Activated CD8-positive, alpha-beta memory T cell treated with anti-CD3 and anti-CD28 coated beads, Interleukin-2, amount 10 ng/mL, durations not matched to agents 7 days and 5 days (primary cell): ENCODE measurements at regions not wholly inside any gene's neighbourhood (a gene's known extent, or its start where the extent isn't known, plus 50 kb on each side); places are given as distances from the start of the nearest gene placed in this dataset.
"Not testable (repeated sequence)": the region's sequence is repeated elsewhere in the genome, so short reads cannot be mapped to it uniquely, and the experiment has no call there.

Experiments used
- ATAC-seq: fragments of 150-1000 bp; cut with Tn5 transposase; one replicate; pipeline ENCODE4 v1.10.0; 2021; ENCODE audit warnings: moderate library complexity
- CTCF ChIA-PET: fragments of 350-600 bp; sonication (Branson Sonifier 250); formaldehyde crosslinking; loops from one replicate; lab custom pipeline; 2021; ENCODE audit warnings: antibody characterized with exemption; lab: Charles Lee
- DNase-seq: peaks from one replicate; pipeline ENCODE4 v3.0.0-alpha.2; 2020
- H3K27ac Mint-ChIP-seq: one replicate; pipeline ENCODE4 v1.8.0; 2021; ENCODE audit warnings: mild to moderate bottlenecking, mixed read lengths
- H3K27me3 Mint-ChIP-seq: one replicate; pipeline ENCODE4 v1.8.0; 2021; ENCODE audit warnings: mixed read lengths
- H3K36me3 Mint-ChIP-seq: one replicate; pipeline ENCODE4 v1.8.0; 2021; ENCODE audit warnings: mild to moderate bottlenecking, mixed read lengths
- H3K4me1 Mint-ChIP-seq: one replicate; pipeline ENCODE4 v1.8.0; 2021; ENCODE audit warnings: mixed read lengths
- H3K4me3 Mint-ChIP-seq: one replicate; pipeline ENCODE4 v1.8.0; 2021; ENCODE audit warnings: mild to moderate bottlenecking, moderate library complexity, mixed read lengths
- H3K9me3 Mint-ChIP-seq: one replicate; pipeline ENCODE4 v1.8.0; 2022; ENCODE audit warnings: low read depth, mixed read lengths

DNA sequence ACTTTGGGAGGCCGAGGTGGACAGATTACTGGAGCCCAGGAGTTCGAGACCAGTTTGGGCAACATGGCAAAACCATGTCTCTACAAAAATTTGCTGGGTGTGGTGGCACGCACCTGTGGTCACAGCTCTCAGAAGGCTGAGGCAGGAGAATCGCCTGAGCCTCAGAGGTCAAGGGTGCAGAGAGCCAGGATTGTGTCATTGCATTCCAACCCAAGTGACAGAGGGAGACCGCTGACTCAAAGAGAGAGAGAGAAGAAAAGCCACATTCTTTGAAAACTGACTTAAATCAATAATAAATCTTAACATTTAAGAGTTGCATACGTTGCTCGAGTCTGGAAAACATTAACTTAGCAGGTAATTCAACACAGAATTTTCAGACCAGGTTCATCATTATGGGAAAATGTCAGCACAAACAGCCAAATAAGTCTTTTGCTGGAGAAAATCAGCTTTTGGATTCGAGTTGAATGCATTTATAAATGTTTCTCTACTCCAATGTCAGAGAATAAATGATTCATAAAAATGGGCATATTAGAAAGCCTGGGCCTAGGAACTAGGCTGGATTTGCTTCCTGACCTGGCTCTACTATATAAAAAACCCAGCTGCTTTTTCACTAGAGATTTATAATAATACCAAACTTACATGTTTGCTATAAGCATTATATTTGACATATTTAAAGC lies 68.3 kb upstream of the RBPJ start:
- Mint-ChIP-seq H3K36me3 (no peaks in the 10 kb centered on the region), H3K27me3 (peaks cover 4% of the 10 kb centered on the region), H3K9me3 (no peaks in the 10 kb centered on the region), H3K4me1 (peaks cover 16% of the 10 kb centered on the region), H3K4me3 (no peak overlapping the region), H3K27ac (no peak overlapping the region)
- DNase-seq, result peak; percentile 54
- CTCF ChIA-PET, result interaction anchor here (0.7 to 1.4 kb wide), 3 partner anchors 20 to 265 kb away, joined by 3 to 4 read pairs (median 4); no protein-coding TSS in a partner anchor
- ATAC-seq, result peak; percentile 55

DNA sequence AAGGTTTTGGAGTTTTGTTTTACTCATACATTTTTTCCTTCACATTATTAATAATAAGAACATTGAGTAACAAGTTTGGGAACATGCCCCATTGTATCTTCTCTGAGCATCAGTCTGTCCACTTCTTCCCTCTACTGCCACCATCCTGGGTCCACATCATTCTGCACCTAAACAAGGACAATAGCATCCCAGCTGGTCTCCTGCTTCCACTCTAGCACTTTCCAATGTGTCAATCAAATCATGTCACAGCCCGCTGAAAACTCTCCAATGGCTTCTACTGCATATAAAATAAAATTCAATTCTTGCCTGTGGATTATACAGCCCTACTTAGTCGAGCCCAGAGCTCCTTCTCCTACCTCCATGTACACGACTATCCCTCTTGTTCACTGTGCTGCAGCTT lies 66.8 kb upstream of the RBPJ start:
- DNase-seq, result no peak
- Mint-ChIP-seq H3K27me3 (peaks cover 4% of the 10 kb centered on the region), H3K4me3 (no peak overlapping the region), H3K4me1 (peaks cover 16% of the 10 kb centered on the region), H3K36me3 (no peaks in the 10 kb centered on the region), H3K27ac (no peak overlapping the region), H3K9me3 (no peaks in the 10 kb centered on the region)
- CTCF ChIA-PET, result no interaction called here
- ATAC-seq, result no peak

DNA sequence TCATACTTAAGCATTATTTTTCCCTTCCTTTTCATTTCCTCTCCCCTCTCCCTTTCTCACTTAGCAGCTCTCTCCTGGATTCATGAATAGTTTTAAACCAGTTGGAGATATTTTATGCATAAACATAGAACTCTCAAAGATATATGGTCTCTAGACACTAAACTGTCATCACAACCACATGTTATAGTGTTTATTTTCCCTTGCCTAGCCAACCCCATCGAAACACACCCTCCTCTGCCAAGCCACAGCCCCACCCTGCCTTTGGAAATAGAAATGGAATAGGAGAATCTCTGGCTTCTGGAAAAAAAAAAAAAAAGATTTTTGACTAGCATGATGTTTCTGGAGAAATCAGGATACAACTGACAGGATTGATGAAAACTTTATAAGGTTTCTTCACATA lies 64.8 kb upstream of the RBPJ start:
- CTCF ChIA-PET, result no interaction called here
- Mint-ChIP-seq H3K27ac (no peak overlapping the region), H3K27me3 (peaks cover 4% of the 10 kb centered on the region), H3K9me3 (peaks cover 3% of the 10 kb centered on the region), H3K36me3 (peaks cover 5% of the 10 kb centered on the region), H3K4me3 (no peak overlapping the region), H3K4me1 (peaks cover 16% of the 10 kb centered on the region)
- DNase-seq (no peak), ATAC-seq (no peak)

DNA sequence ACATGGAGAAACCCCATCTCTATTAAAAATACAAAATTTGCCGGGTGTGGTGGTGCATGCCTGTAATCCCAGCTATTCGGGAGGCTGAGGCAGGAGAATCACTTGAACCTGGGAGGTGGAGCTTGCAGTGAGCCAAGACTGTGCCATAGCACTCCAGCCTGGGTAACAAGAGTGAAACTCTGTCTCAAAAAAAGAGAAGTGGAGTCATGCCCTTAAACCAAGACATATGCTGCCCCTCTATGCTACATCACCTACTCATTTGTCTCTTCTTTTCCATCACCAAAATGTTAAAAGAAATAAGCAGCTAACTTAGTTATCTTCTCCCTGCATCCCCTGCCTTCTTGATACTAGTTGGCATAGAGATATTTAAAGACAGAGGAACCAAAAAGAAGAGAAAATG lies 63.4 kb upstream of the RBPJ start:
- DNase-seq, CTCF ChIA-PET: not testable (repeated sequence)

DNA sequence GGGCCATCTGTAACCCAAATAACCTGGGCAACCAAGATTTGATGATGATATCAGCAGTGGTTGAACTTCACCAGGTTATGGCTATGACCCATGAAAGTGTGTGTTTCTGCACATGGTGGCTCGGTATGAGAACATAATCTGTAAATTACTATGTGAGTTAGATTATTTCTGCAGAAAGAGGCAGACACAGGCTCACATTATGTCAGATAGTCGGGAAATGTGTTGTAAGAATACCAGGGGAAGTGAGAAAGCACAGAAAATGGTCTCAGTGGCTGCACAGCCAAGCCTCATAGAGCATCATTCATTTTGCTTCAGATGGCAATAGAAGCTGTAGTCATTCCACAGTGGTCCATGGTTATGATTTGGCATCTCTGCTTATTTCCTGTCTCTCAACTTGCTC lies 63.0 kb upstream of the RBPJ start:
- no peak overlapping the region for H3K27ac Mint-ChIP-seq

More for the DNA sequence above, 63.4 kb upstream of the RBPJ start:
- not testable (repeated sequence) for H3K27ac Mint-ChIP-seq, H3K9me3 Mint-ChIP-seq, H3K27me3 Mint-ChIP-seq, ATAC-seq, H3K36me3 Mint-ChIP-seq, H3K4me3 Mint-ChIP-seq
- H3K4me1 Mint-ChIP-seq, result peaks cover 11% of the 10 kb centered on the region

DNA sequence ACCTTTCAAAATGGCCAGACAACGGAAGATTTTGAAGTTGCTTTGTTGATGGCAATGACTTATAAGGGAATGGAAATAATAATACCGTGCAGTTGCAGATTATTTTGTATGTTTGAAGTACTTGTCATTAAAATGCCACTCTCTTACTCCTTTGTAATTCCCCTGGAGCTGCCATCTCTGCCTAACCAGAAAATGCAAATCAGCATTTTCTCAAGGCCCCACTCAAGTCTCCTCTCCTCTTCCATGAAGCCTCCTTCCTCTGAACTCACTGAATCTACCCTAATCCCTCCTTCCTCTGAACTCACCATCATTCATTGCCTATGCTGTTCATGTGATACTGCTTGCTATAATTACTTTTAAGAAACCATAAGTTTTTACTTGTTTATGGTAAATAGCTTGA lies 60.2 kb upstream of the RBPJ start:
- Mint-ChIP-seq H3K27ac (no peak overlapping the region), H3K27me3 (peaks cover 9% of the 10 kb centered on the region), H3K4me3 (no peak overlapping the region), H3K4me1 (no peaks in the 10 kb centered on the region), H3K36me3 (peaks cover 11% of the 10 kb centered on the region), H3K9me3 (peaks cover 3% of the 10 kb centered on the region)
- DNase-seq (no peak), ATAC-seq (no peak)
- CTCF ChIA-PET, result no interaction called here

More for the DNA sequence above, 63.0 kb upstream of the RBPJ start:
- ATAC-seq, result no peak
- DNase-seq, result no peak
- CTCF ChIA-PET, result no interaction called here
- Mint-ChIP-seq H3K36me3 (peaks cover 11% of the 10 kb centered on the region), H3K4me1 (peaks cover 8% of the 10 kb centered on the region), H3K9me3 (peaks cover 3% of the 10 kb centered on the region), H3K4me3 (no peak overlapping the region), H3K27me3 (peaks cover 9% of the 10 kb centered on the region)

DNA sequence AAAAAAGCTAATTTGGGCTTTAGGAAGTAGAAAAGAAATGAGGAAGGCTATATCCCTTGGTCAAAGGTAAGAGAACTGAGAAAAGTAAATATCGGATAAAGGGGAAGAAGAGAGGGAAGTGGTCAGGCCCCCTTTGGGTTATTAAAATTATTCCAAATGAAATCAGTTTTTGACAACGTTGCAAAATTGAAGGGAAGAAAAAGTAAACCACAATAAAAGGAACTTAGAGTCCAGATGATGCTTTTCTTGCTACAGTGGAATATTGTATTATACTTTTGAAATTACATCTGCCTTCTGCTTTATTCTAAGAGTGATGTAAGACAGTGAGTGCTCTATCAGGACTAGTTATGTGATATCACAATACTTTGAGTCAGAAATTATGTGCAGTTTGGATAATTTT lies 59.4 kb upstream of the RBPJ start:
- peaks cover 3% of the 10 kb centered on the region for H3K9me3 Mint-ChIP-seq
- H3K4me3 Mint-ChIP-seq, result no peak overlapping the region

DNA sequence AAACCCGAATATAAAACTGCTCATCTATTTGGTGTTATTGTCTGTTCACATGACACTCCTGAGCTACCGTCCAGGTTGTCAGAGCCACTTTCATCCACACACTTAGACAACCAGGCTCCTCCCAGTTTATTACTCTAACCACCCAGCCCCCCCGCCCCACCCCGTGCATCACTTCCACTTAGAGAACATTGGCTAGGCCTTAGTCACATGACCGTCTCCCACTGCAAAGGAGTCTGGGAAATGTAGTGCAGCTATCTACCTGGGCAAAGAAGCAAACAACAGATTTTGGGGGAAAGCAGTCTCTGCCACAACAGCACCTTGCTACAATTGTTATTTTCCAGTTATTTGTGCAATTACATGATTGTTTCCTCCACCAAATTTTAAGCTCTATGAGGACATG lies 57.6 kb upstream of the RBPJ start:
- CTCF ChIA-PET, result no interaction called here
- no peak overlapping the region for H3K27ac Mint-ChIP-seq
- no peak for DNase-seq
- no peaks in the 10 kb centered on the region for H3K4me1 Mint-ChIP-seq
- no peak overlapping the region for H3K4me3 Mint-ChIP-seq
- peaks cover 7% of the 10 kb centered on the region for H3K27me3 Mint-ChIP-seq
- H3K36me3 Mint-ChIP-seq, result peaks cover 11% of the 10 kb centered on the region
- H3K9me3 Mint-ChIP-seq, result peaks cover 3% of the 10 kb centered on the region
- no peak for ATAC-seq

More for the DNA sequence above, 59.4 kb upstream of the RBPJ start:
- no peak for DNase-seq
- no peaks in the 10 kb centered on the region for H3K4me1 Mint-ChIP-seq
- ATAC-seq, result no peak
- peaks cover 11% of the 10 kb centered on the region for H3K36me3 Mint-ChIP-seq
- peaks cover 7% of the 10 kb centered on the region for H3K27me3 Mint-ChIP-seq
- H3K27ac Mint-ChIP-seq, result no peak overlapping the region
- CTCF ChIA-PET, result no interaction called here

DNA sequence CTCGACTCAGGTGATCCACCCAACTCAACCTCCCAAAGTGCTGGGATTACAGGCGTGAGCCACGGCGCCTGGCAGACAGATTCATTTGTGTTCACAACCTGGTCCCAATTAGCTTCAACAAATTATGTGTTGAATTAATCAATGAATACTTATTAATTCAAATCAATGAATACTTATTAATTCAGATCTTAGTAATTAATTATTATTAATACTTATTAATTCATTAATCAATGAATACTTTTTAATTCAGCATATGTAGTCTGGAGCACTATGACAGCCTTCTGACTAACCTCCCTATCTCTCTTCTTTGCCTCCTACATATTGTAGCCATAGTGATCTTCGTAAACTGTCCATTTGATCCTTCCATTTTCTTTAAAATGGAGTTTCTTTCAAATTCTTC lies 56.7 kb upstream of the RBPJ start:
- CTCF ChIA-PET, result no interaction called here
- Mint-ChIP-seq H3K4me3 (no peak overlapping the region), H3K27me3 (peaks cover 7% of the 10 kb centered on the region), H3K36me3 (peaks cover 11% of the 10 kb centered on the region), H3K9me3 (peaks cover 3% of the 10 kb centered on the region), H3K4me1 (peaks cover 6% of the 10 kb centered on the region), H3K27ac (no peak overlapping the region)
- ATAC-seq, result no peak
- no peak for DNase-seq

DNA sequence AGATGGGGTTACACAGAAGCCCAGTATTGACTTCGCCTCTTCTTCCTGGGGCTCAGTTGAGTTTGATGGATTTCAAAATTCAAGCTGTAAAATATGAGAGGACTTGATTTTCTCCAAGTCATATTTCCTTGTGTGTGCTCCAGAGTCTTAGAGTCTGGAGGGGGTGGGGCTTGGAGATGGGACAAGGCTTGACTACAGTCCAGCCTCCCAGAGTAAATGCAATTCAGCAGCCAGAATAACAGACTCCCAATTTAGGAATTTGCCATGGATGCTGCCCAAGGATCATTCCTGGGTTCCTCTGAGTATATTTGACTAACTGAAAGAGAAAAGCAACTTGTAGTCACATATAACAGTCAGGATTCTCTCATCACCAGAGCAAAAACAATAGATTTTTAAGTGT lies 53.7 kb upstream of the RBPJ start:
- no peak for DNase-seq
- Mint-ChIP-seq H3K36me3 (peaks cover 2% of the 10 kb centered on the region), H3K27me3 (peaks cover 5% of the 10 kb centered on the region), H3K4me1 (peaks cover 6% of the 10 kb centered on the region), H3K27ac (no peak overlapping the region), H3K9me3 (no peaks in the 10 kb centered on the region), H3K4me3 (no peak overlapping the region)
- CTCF ChIA-PET, result no interaction called here
- ATAC-seq, result no peak

DNA sequence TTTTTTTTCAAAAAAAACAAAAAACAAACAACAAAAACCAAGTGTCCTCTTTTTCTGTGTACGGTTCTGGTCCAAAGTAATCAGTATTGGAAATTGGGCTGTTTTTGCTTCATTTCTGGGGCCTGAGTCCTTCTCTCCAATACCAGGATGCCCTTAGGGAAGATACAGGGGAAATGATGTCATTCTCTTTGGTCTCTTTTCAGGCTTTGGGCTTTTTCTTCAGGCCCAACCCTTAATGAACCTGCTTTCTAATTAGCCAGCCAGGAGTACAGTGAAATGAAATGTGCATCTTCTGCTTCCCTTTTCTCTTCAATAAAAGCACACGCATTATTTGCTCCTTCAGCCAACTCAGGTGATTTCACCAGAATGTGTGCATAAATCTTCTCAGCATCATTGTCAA lies 52.6 kb upstream of the RBPJ start:
- Mint-ChIP-seq H3K4me3 (no peak overlapping the region), H3K36me3 (no peaks in the 10 kb centered on the region), H3K27ac (no peak overlapping the region), H3K4me1 (peaks cover 13% of the 10 kb centered on the region), H3K9me3 (no peaks in the 10 kb centered on the region), H3K27me3 (no peaks in the 10 kb centered on the region)
- ATAC-seq, result no peak
- DNase-seq, result no peak
- CTCF ChIA-PET, result no interaction called here

DNA sequence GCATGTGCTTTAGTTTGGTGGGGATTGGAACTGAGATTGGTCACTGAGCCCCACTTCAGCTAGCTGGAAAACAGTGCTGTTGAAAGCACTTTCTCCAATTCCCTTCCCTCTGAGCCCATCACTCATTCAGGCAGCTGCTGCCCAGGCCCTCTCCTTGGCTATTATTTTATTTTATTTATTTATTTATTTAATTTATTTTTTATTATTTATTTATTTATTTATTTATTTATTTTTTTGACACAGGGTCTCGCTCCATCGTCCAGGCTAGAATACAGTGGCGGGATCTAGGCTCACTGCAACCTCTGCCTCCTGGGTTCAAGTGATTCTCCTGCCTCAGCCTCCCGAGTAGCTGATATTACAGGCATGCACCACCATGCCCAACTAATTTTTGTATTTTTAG lies 51.8 kb upstream of the RBPJ start:
- CTCF ChIA-PET, result no interaction called here
- peaks cover 19% of the 10 kb centered on the region for H3K4me1 Mint-ChIP-seq
- no peaks in the 10 kb centered on the region for H3K9me3 Mint-ChIP-seq
- H3K27ac Mint-ChIP-seq, result no peak overlapping the region
- no peaks in the 10 kb centered on the region for H3K27me3 Mint-ChIP-seq
- DNase-seq, result no peak
- H3K4me3 Mint-ChIP-seq, result no peak overlapping the region
- no peak for ATAC-seq
- H3K36me3 Mint-ChIP-seq, result no peaks in the 10 kb centered on the region
